H1 (cell line): ENCODE measurements at regions not wholly inside any gene's neighbourhood (a gene's known extent, or its start where the extent isn't known, plus 50 kb on each side); places are given as distances from the start of the nearest gene placed in this dataset.

Source experiments
- EGR1 ChIP-seq: IDR thresholded peaks from 2 replicates; pipeline ENCODE4 v1.6.1; 2011; ENCODE audit warnings: low read depth, low read length, borderline replicate concordance
- JUND ChIP-seq: IDR thresholded peaks from 2 replicates; pipeline ENCODE4 v1.6.1; 2011; ENCODE audit warnings: mild to moderate bottlenecking, improper control_type of control experiment, low read length
- MAX ChIP-seq: IDR thresholded peaks from 2 replicates; pipeline ENCODE4 v1.6.1; 2012; ENCODE audit warnings: inconsistent platforms
- NRF1 ChIP-seq: IDR thresholded peaks from 2 replicates; pipeline ENCODE4 v1.6.1; 2011; ENCODE audit warnings: mild to moderate bottlenecking, low read depth, low read length, improper control_type of control experiment
- POLR2A ChIP-seq, 2 experiments: IDR thresholded peaks; 1 replicate in 1 of 2; 2 replicates in 1 of 2; pipeline ENCODE4 v1.6.1; 2011; ENCODE audit warnings: low read depth in 2 of 2, low read length in 2 of 2, mild to moderate bottlenecking in 2 of 2; ENCODE audit errors: control extremely low read depth in 1 of 2
- RAD21 ChIP-seq, 2 experiments: IDR thresholded peaks in 1 of 2; conservative IDR thresholded peaks in 1 of 2; 2 replicates each; pipeline ENCODE4 v1.6.1; 2011; ENCODE audit warnings: low read depth in 2 of 2, low read length in 2 of 2, improper control_type of control experiment in 1 of 2, inconsistent platforms in 1 of 2, mild to moderate bottlenecking in 1 of 2, moderate library complexity in 1 of 2
- SP1 ChIP-seq: IDR thresholded peaks from 2 replicates; pipeline ENCODE4 v1.6.1; 2011; ENCODE audit warnings: low read depth, low read length
- TAF1 ChIP-seq: IDR thresholded peaks from 2 replicates; pipeline ENCODE4 v1.6.1; 2011; ENCODE audit warnings: mild to moderate bottlenecking, low read depth, low read length
- TF ChIP-seq, protein P1 (sequence below), 3 experiments: IDR thresholded peaks; 1 replicate in 2 of 3; 2 replicates in 1 of 3; pipeline versions ENCODE4 v1.5.1 to v1.6.1; 2011; ENCODE audit warnings: low read length in 3 of 3, mild to moderate bottlenecking in 3 of 3, inconsistent platforms in 2 of 3, low read depth in 1 of 3, moderate library complexity in 1 of 3; ENCODE audit not compliant: insufficient read depth in 1 of 3; ENCODE audit errors: control extremely low read depth in 1 of 3
- TF ChIP-seq, protein P2 (sequence below): IDR thresholded peaks from 2 replicates; pipeline ENCODE4 v1.6.1; 2011; ENCODE audit warnings: low read depth, mild to moderate bottlenecking, low read length; ENCODE audit not compliant: insufficient read depth

GRCh38 chr2:4090668-4091630 lies 387.6 kb downstream of the DCDC2C start:
- TF ChIP-seq, protein P1, sequence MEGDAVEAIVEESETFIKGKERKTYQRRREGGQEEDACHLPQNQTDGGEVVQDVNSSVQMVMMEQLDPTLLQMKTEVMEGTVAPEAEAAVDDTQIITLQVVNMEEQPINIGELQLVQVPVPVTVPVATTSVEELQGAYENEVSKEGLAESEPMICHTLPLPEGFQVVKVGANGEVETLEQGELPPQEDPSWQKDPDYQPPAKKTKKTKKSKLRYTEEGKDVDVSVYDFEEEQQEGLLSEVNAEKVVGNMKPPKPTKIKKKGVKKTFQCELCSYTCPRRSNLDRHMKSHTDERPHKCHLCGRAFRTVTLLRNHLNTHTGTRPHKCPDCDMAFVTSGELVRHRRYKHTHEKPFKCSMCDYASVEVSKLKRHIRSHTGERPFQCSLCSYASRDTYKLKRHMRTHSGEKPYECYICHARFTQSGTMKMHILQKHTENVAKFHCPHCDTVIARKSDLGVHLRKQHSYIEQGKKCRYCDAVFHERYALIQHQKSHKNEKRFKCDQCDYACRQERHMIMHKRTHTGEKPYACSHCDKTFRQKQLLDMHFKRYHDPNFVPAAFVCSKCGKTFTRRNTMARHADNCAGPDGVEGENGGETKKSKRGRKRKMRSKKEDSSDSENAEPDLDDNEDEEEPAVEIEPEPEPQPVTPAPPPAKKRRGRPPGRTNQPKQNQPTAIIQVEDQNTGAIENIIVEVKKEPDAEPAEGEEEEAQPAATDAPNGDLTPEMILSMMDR (IDR thresholded peaks at IDR 0.05; ENCODE audit: control extremely low read depth in 1 of 3, insufficient read depth in 1 of 3, low read depth in 1 of 3, low read length in 3 of 3), result no peak
- TF ChIP-seq EGR1, result no peak
- TF ChIP-seq MAX, result no peak
- no peak for TF ChIP-seq RAD21 (IDR thresholded peaks at IDR 0.05 in 1 of 2, conservative IDR thresholded peaks at IDR 0.05 in 1 of 2; ENCODE audit: low read depth in 2 of 2, low read length in 2 of 2)
- no peak for TF ChIP-seq POLR2A (IDR thresholded peaks at IDR 0.05; ENCODE audit: control extremely low read depth in 1 of 2, low read depth in 2 of 2, low read length in 2 of 2)
- no peak for TF ChIP-seq SP1
- TF ChIP-seq, protein P2, sequence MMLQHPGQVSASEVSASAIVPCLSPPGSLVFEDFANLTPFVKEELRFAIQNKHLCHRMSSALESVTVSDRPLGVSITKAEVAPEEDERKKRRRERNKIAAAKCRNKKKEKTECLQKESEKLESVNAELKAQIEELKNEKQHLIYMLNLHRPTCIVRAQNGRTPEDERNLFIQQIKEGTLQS, result no peak
- TF ChIP-seq JUND, result no peak
- no peak for TF ChIP-seq NRF1
- TF ChIP-seq TAF1, result no peak
